GM18861 (cell line): ENCODE measurements at regions not wholly inside any gene's neighbourhood (a gene's known extent, or its start where the extent isn't known, plus 50 kb on each side); places are given as distances from the start of the nearest gene placed in this dataset.

Source experiments
- ATAC-seq: cut with Tn5 transposase; IDR thresholded peaks from one replicate; pipeline ENCODE4 v1.9.1; 2021; ENCODE audit not compliant: unreplicated experiment

GRCh38 chr20:22781869-22782268 lies 197.5 kb upstream of the FOXA2 start:
- ATAC-seq, result no peak

GRCh38 chr20:22789676-22790075 lies 205.3 kb upstream of the FOXA2 start:
- no peak for ATAC-seq

GRCh38 chr20:22791396-22791795 lies 207.0 kb upstream of the FOXA2 start:
- no peak for ATAC-seq

DNA sequence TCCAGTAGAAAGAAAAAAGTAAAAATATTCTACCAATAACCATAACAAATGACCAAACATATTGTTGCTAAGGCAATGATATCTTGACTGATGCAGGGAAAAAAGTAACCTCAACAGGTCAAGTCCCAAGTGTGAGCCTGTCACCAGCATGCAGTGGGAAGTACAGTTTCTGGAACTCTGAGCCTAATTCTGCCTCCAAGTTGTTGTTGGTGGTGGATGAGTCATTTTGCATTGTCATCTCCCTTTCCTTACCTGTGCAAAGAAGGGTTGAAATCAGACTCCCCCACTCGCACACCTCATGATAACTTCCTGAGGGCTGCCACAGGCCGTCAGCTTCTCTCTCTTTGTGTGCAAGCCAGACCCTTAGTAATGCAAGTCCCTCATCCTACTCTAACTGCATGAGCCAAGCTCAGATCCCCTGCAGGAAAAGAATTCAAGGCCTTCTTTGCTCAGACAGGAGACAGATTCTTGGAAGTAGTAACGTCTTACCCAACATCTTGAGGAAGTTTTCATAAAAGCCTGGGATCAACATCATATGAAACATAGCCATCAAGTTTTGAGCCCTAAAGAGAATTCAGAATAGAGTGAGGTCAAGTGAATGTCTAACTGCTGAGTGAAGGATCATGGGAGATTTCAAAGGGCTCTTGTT lies 207.6 kb upstream of the FOXA2 start:
- ATAC-seq, result no peak

DNA sequence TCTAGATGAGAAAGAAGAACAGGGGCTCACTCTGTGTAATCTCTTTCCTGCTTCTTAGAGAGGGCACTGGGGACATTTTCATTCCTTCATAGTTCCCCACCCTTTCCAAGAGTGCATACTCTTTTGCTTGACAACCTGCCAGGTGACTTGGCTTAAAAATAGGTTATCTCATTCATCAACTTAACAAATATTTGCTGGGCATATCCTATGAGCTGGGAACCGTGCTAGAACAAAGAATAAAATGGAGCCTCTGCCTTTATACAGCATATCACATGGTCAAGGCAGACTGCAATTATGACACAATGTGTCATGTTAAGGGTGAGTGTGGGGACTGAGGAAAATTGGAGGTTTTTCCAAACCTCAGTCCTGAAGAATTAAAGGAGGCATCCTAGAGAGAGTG lies 209.8 kb upstream of the FOXA2 start:
- ATAC-seq, result no peak

- no peak for ATAC-seq
Measured at GRCh38 chr20:22795433-22795832, 211.1 kb upstream of the FOXA2 start.

DNA sequence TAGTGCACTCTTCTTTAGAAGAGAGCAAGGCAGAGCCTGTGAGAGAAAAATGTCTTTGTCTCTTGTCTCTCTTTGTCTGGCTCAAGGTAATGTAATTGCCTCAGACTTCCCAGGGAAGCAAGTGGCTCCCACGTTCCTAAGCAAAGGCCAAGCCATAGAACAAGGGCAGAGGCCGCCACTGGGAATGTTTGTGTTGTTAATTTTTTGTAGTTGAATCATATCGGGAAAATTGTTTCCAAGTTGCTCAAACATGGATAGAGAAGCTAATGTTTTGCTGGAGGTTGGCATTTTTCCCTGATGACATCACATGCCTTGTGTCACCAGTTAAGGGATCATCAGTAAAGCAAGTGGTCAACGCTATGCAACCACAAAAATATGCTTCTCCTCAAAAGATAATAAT lies 211.5 kb upstream of the FOXA2 start:
- ATAC-seq, result no peak

GRCh38 chr20:22796469-22797077 lies 212.2 kb upstream of the FOXA2 start:
- ATAC-seq, result no peak

GRCh38 chr20:22797103-22797502 lies 212.7 kb upstream of the FOXA2 start:
- no peak for ATAC-seq

- ATAC-seq, result no peak
Measured at GRCh38 chr20:22799687-22800086, 215.3 kb upstream of the FOXA2 start.

- ATAC-seq, result no peak
Measured at GRCh38 chr20:22800129-22800528, 215.8 kb upstream of the FOXA2 start.

DNA sequence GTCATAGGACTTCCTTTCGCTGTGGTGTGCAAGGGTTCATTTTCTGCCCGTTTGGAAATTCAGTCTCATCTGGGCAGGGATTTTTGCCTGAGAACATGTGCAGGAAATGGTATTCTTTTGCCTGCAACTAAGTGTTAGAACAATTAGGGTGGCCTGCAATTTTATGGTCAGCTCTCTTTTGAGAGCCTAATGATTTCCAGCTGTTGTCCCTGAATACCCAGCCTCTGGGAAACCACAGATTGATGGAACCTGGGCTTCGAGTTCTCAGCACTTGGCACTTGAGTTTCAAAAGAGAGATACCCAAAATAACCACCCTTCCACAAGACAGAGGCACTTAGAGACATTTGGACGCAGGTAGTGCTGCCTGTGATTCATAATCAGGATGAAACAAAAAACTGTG lies 217.2 kb upstream of the FOXA2 start:
- ATAC-seq, result no peak

DNA sequence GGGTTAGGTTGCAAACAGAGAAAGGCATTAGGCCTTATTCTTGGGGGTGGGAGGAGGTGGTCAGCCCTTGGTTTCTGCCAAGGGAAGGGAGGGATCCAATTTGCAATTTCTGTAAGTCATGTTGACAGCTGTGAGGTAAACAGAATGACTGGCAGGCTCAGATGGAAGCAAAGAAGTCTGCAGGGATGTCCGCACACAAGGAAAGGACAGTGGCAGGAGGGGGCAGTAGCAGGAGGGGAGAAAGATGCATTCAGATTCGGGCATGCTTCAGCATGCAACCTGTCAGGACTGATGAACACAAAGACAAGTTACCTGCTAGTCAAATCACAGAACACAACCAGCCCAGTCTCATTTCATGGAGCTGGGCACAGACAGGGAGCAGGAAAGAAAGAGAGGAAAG lies 217.9 kb upstream of the FOXA2 start:
- ATAC-seq, result no peak

DNA sequence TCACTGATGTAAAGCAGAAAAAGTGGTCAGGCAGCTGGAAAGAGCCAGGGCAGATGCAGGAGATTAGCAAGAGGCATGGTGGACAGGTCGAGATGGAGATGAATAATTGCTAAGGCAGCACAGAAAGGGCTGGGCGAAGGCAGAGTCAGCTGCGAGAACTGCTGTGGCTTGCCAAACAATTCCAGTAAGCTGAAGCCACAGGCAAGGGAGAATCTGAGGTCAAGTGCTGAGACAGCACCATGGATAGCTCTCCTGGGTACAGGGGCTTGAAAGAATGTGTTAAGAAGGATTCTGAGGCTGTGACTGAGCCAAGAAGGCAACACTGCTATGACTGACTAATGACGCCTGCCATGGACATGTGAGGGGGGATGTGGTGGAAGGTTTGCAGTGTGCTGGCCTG lies 220.8 kb upstream of the FOXA2 start:
- ATAC-seq, result no peak

GRCh38 chr20:22805996-22806395 lies 221.6 kb upstream of the FOXA2 start:
- no peak for ATAC-seq

- ATAC-seq, result no peak
Measured at GRCh38 chr20:22807045-22807444, 222.7 kb upstream of the FOXA2 start.

GRCh38 chr20:22807646-22808244 lies 223.4 kb upstream of the FOXA2 start:
- ATAC-seq, result no peak

DNA sequence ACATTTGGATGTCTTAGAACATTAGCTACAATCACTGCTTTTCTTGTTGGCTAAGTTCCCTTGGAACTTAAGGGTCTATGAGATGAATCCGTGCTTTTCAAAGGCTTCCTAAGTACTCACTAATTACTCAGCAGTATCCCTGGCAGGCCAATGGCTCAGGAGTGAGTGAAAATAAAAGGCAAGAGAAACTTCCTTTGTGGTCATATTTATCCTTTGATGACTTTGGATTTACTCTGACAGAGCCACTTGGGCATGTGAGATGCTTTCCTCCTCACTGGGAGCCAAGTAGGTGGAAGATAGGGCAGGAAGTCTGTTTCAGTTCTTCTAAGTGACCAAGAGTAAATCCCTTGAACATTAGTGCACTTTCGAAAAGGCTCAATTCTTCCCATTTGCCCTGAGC lies 224.3 kb upstream of the FOXA2 start:
- ATAC-seq, result no peak

- no peak for ATAC-seq
Measured at GRCh38 chr20:22810030-22810429, 225.1 kb upstream of the SSTR4 start.

DNA sequence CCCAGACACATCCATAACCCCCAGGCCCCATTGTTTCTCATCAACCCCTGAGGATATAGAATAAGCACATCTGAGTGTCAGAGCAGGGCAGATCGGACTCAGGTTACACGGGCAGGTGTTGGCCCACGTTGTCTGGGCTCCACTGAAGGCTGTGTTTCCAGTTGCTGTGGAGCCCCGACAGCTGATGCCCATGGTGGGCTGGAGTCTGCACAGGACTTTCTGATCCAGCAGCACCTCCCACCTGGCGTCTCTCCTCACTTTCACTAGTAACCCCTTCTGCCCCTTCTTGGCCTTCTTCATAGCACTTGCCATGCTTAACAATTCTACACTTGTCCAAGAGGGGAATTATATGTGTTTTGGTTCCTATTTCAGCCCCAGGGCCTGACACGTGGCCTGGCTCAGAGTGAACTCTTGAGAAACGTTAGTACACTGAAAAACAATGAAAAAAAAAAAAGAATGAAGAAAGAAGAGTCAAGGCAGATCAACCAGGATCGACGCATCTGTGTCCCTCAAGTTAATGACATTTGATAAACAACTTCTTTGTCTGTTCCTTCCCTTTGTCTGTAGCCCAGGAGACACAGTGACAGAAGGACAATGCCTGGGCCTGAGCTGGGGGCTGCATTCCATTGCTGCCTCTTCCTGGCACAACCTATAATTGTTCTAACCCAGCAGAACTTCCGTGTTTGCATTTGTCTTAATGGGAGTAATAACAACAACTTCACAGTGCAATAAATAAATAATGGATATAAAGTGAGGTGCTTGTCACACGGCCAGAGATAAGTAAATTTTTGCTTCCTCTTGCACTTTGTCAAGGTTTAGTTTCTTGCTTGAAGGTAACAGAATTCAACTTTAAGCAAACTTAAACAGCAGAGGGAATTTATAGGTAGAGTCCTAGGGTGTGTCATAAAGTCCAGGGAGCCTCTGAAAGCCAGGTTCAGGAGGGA lies 224.2 kb upstream of the SSTR4 start:
- ATAC-seq, result no peak

DNA sequence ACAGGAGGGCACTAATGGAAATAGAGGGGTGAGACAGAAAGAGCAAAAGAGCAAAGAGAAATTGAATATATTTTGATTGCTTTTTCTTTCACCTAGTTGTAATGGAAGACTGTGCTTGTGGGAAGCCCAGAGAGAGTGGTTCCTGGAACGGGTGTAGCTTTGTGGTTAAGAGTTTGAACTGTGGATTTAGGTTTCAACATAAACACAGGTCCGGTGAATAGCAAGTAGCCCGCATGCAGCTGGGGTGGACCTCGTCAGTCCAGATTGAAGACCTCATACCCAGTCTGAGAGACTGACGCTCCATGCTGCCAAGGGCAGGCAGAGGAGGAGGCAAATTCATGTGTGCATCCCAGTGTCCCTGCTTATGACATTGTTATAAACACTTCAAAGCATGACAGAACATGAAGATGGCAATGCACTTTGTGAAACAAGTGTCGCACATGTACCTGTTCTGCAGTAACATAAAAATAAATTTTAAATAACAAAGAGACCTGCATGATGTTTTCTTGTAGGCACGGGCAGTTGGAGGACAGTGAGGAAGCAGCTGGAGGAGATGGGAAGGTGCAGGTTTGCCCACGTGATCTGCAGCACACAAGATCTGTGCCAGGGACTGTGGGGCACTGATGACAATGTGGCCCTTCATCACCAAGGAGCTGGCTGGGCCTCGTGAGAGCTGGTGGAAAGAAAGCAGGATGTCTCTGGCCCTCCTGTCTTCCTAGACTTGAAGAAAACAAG lies 220.5 kb upstream of the SSTR4 start:
- ATAC-seq, result no peak
